ENCODE measurements at regions not wholly inside any gene's neighbourhood (a gene's known extent, or its start where the extent isn't known, plus 50 kb on each side); places are given as distances from the start of the nearest gene placed in this dataset.
A peak's percentile ranks its signal among the peaks of the same experiment; 100 is the strongest.

- POLR2A ChIA-PET (ENCODE audit: unreplicated experiment) = no interaction called here
- Histone ChIP-seq H3K79me2 (ENCODE audit: low read depth) (no peaks in the 10 kb centered on the region), H3F3A (ENCODE audit: insufficient read depth, low read depth) (peaks cover 4% of the 10 kb centered on the region; the same call in 1 of the 2 replicates), H2AFZ (peak overlapping the region; percentile 56; the same call in 1 of the 2 replicates), H3K27ac (peak overlapping the region; percentile 22; the same call in 1 of the 2 replicates), H3K27me3 (ENCODE audit: insufficient read depth, low read depth) (no peaks in the 10 kb centered on the region), H3K4me3 (no peak overlapping the region), H3K9me2 (ENCODE audit: insufficient read depth) (no peaks in the 10 kb centered on the region), H3K4me1 (replicated peaks; ENCODE audit: insufficient read depth) (peaks cover 30% of the 10 kb centered on the region), H3K36me3 (ENCODE audit: low read depth) (no peaks in the 10 kb centered on the region), H3K9me3 (ENCODE audit: insufficient read depth, low read depth) (no peaks in the 10 kb centered on the region), H3K4me2 (no peak overlapping the region), H4K20me1 (ENCODE audit: insufficient read depth) (no peaks in the 10 kb centered on the region)
- CTCF ChIA-PET = interaction anchor here (0.5 kb wide), 1 partner anchor 640 kb away, joined by 3 read pairs; no protein-coding TSS in a partner anchor
- intact Hi-C loops (cut with micrococcal nuclease; ENCODE audit: unreplicated experiment) = no loop called here
- TF ChIP-seq CTCF (conservative IDR thresholded peaks at IDR 0.05) (no peak), EZH2 (IDR thresholded peaks at IDR 0.05; ENCODE audit: low read depth) (no peak)
- no peak for DNase-seq
- no TSS peak for BruUV-seq (replicated peaks)
These were observed 50.9 kb upstream of the CCDC28A start for GRCh38 chr6:138722425-138723371.

Measured in PC-9 (cell line).